ENCODE measurements at regions not wholly inside any gene's neighbourhood (a gene's known extent, or its start where the extent isn't known, plus 50 kb on each side); places are given as distances from the start of the nearest gene placed in this dataset.

DNA sequence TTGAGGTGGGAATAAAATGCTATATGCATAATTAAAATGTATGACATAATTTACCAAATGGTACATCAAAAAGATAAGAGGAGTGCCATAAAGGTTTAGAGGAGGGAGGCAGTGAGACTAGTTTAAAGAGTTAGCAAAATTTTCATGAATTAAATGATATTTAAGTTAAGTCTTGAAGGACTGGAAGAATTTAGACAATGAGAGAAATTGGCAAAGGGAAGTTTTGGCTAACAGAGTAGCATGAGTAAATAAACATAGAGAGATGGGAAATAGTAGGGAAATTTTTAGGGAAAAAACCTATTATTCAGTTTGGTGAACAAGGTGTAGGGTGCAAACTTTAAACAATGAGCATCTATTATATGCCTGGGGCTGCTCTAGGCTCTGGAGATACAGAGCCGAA is 68.8 kb downstream of the CAVIN2 start:
- TF ChIP-seq EZH2 (IDR thresholded peaks at IDR 0.05; ENCODE audit: low read length, unreplicated experiment): no peak
- TF ChIP-seq, protein P1, sequence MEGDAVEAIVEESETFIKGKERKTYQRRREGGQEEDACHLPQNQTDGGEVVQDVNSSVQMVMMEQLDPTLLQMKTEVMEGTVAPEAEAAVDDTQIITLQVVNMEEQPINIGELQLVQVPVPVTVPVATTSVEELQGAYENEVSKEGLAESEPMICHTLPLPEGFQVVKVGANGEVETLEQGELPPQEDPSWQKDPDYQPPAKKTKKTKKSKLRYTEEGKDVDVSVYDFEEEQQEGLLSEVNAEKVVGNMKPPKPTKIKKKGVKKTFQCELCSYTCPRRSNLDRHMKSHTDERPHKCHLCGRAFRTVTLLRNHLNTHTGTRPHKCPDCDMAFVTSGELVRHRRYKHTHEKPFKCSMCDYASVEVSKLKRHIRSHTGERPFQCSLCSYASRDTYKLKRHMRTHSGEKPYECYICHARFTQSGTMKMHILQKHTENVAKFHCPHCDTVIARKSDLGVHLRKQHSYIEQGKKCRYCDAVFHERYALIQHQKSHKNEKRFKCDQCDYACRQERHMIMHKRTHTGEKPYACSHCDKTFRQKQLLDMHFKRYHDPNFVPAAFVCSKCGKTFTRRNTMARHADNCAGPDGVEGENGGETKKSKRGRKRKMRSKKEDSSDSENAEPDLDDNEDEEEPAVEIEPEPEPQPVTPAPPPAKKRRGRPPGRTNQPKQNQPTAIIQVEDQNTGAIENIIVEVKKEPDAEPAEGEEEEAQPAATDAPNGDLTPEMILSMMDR (conservative IDR thresholded peaks at IDR 0.05; ENCODE audit: low read depth, low read length): no peak

Data from PC-3 (cell line).